Endothelial cell of umbilical vein (primary cell): ENCODE measurements at regions not wholly inside any gene's neighbourhood (a gene's known extent, or its start where the extent isn't known, plus 50 kb on each side); places are given as distances from the start of the nearest gene placed in this dataset.

Source experiments
- BruUV-seq: library from RNA; stranded (reverse); fragments of 400-500 nt; replicated peaks from 2 replicates; lab custom pipeline; 2021; lab: Mats Ljungman, UMichigan
- CTCF ChIA-PET: fragments of 300-600, 350-600 bp; sonication (Branson Sonifier 250); formaldehyde crosslinking; loops from one replicate; lab custom pipeline; 2021; ENCODE audit warnings: antibody characterized with exemption, inconsistent platforms; lab: Charles Lee
- POLR2A ChIA-PET: fragments of 300-600, 350-600 bp; sonication (Branson Sonifier 250); formaldehyde crosslinking; loops from one replicate; lab custom pipeline; 2021; ENCODE audit warnings: antibody characterized with exemption, inconsistent platforms; lab: Charles Lee
- DNase-seq: peaks from one replicate; pipeline ENCODE4 v3.0.0-alpha.2; 2011; ENCODE audit warnings: low read depth, low spot score
- FAIRE-seq: peaks from 2 replicates; lab custom pipeline; 2011; peaks lifted over from hg19 to GRCh38; lab: Jason Lieb, UNC
- H2AFZ ChIP-seq: 2 replicates; pipeline ENCODE4 v1.6.0; 2012; ENCODE audit warnings: low read depth, low read length, control low read depth, inconsistent platforms
- H3K27ac ChIP-seq: 2 replicates; pipeline ENCODE4 v1.5.1; 2011; ENCODE audit warnings: low read depth, mild to moderate bottlenecking, control low read depth, low read length, moderate library complexity; ENCODE audit not compliant: insufficient read depth
- H3K27me3 ChIP-seq, 2 experiments: 2 replicates each; pipeline versions ENCODE4 v1.6.0 to v1.6.1; 2011; ENCODE audit warnings: low read length in 2 of 2, mixed read lengths in 1 of 2; ENCODE audit not compliant: control insufficient read depth in 2 of 2, insufficient read depth in 2 of 2
- H3K36me3 ChIP-seq, 2 experiments: 2 replicates in 1 of 2; 3 replicates in 1 of 2; pipeline ENCODE4 v1.5.1; 2011; ENCODE audit warnings: low read length in 2 of 2, mild to moderate bottlenecking in 1 of 2, moderate library complexity in 1 of 2; ENCODE audit not compliant: control insufficient read depth in 2 of 2, insufficient read depth in 2 of 2; ENCODE audit errors: extremely low read depth in 1 of 2
- H3K4me1 ChIP-seq: 3 replicates; pipeline ENCODE4 v1.5.1; 2011; ENCODE audit warnings: mild to moderate bottlenecking, low read length; ENCODE audit not compliant: control insufficient read depth, insufficient read depth; ENCODE audit errors: extremely low read depth
- H3K4me2 ChIP-seq: 2 replicates; pipeline ENCODE4 v1.6.1; 2011; ENCODE audit warnings: low read length, control low read depth, mixed read lengths; ENCODE audit not compliant: insufficient read depth
- H3K4me3 ChIP-seq, 3 experiments: fragments of 200-600 bp in 1 of 3; sonication (generic), shearing (Covaris generic) in 1 of 3; replicated peaks in 1 of 3; 2 replicates each; pipeline ENCODE4 v1.5.1; 2011 to 2016; ENCODE audit warnings: control low read depth in 3 of 3, low read length in 3 of 3, mild to moderate bottlenecking in 2 of 3, inconsistent platforms in 1 of 3, low read depth in 1 of 3, moderate library complexity in 1 of 3; ENCODE audit not compliant: insufficient read depth in 1 of 3
- H3K79me2 ChIP-seq: 2 replicates; pipeline ENCODE4 v1.6.0; 2012; ENCODE audit warnings: low read length, inconsistent platforms; ENCODE audit not compliant: control insufficient read depth, insufficient read depth
- H3K9ac ChIP-seq: replicated peaks from 2 replicates; pipeline ENCODE3; 2011; ENCODE audit warnings: low read length, control low read depth; ENCODE audit not compliant: insufficient read depth; ENCODE audit errors: extremely low read depth
- H3K9me1 ChIP-seq: replicated peaks from 3 replicates; pipeline ENCODE4 v1.6.0; 2011; ENCODE audit warnings: mild to moderate bottlenecking, low read length; ENCODE audit not compliant: control insufficient read depth, insufficient read depth; ENCODE audit errors: extremely low read depth
- H3K9me3 ChIP-seq: replicated peaks from 2 replicates; pipeline ENCODE4 v1.5.1; 2012; ENCODE audit warnings: low read length, inconsistent platforms; ENCODE audit not compliant: control insufficient read depth, insufficient read depth
- H4K20me1 ChIP-seq: replicated peaks from 2 replicates; pipeline ENCODE3; 2011; ENCODE audit warnings: mild to moderate bottlenecking, low read length; ENCODE audit not compliant: control insufficient read depth, insufficient read depth; ENCODE audit errors: extremely low read depth
- dilution Hi-C: fragments of 300-500 bp; cut with MboI; formaldehyde crosslinking; loops from one replicate; pipeline ENCODE4 v1.15.0; 2019; ENCODE audit warnings: low sequenced_read_pairs; ENCODE audit not compliant: extremely low pct_ligation_motif_present
- intact Hi-C: fragments of 100-400 bp; cut with micrococcal nuclease; formaldehyde crosslinking; loops from one replicate; pipeline ENCODE4 v1.10.0; 2022
- TF ChIP-seq, protein P1 (sequence below), 2 donors: IDR thresholded peaks; 1 replicate in 1 of 2; 2 replicates in 1 of 2; pipeline ENCODE4 v1.5.1; 2011; ENCODE audit warnings: low read length in 2 of 2, mild to moderate bottlenecking in 2 of 2, moderate library complexity in 2 of 2, control low read depth in 1 of 2, inconsistent platforms in 1 of 2, low read depth in 1 of 2; ENCODE audit not compliant: insufficient read depth in 1 of 2; ENCODE audit errors: extremely low read depth in 1 of 2

- Histone ChIP-seq H3K79me2 (no peaks in the 10 kb centered on the region), H2AFZ (no peak overlapping the region), H3K4me3 (no peak overlapping the region), H3K9me3 (no peaks in the 10 kb centered on the region), H3K4me1 (no peaks in the 10 kb centered on the region), H3K4me2 (no peak overlapping the region), H3K9ac (no peak overlapping the region), H3K27ac (no peak overlapping the region), H3K36me3 (no peaks in the 10 kb centered on the region), H3K27me3 (no peaks in the 10 kb centered on the region), H4K20me1 (no peaks in the 10 kb centered on the region), H3K9me1 (no peaks in the 10 kb centered on the region)
- BruUV-seq, result no TSS peak
- TF ChIP-seq, protein P1, sequence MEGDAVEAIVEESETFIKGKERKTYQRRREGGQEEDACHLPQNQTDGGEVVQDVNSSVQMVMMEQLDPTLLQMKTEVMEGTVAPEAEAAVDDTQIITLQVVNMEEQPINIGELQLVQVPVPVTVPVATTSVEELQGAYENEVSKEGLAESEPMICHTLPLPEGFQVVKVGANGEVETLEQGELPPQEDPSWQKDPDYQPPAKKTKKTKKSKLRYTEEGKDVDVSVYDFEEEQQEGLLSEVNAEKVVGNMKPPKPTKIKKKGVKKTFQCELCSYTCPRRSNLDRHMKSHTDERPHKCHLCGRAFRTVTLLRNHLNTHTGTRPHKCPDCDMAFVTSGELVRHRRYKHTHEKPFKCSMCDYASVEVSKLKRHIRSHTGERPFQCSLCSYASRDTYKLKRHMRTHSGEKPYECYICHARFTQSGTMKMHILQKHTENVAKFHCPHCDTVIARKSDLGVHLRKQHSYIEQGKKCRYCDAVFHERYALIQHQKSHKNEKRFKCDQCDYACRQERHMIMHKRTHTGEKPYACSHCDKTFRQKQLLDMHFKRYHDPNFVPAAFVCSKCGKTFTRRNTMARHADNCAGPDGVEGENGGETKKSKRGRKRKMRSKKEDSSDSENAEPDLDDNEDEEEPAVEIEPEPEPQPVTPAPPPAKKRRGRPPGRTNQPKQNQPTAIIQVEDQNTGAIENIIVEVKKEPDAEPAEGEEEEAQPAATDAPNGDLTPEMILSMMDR (IDR thresholded peaks at IDR 0.05; ENCODE audit: extremely low read depth in 1 of 2, insufficient read depth in 1 of 2, low read depth in 1 of 2, low read length in 2 of 2), result no peak
- CTCF ChIA-PET, result no interaction called here
- intact Hi-C loops (no loop called here), dilution Hi-C loops (no loop called here)
- no peak for FAIRE-seq
- DNase-seq, result no peak
- POLR2A ChIA-PET, result no interaction called here
Measured at GRCh38 chr2:159849160-159849813, 51.3 kb upstream of the CD302 start.
